NCI-H1436 (cell line): ENCODE measurements at regions not wholly inside any gene's neighbourhood (a gene's known extent, or its start where the extent isn't known, plus 50 kb on each side); places are given as distances from the start of the nearest gene placed in this dataset.

ENCODE experiments used
- DNase-seq: peaks from one replicate; lab custom pipeline; 2025; lab: John Stamatoyannopoulos, UW

- no peak for DNase-seq
Observed at GRCh38 chr13:24008679-24009078, 111.4 kb upstream of the C1QTNF9B start.

GRCh38 chr13:24011266-24011665, 114.0 kb upstream of the C1QTNF9B start:
- DNase-seq: no peak

- no peak for DNase-seq
Observed at GRCh38 chr13:24012648-24013047, 115.3 kb upstream of the C1QTNF9B start.

DNA sequence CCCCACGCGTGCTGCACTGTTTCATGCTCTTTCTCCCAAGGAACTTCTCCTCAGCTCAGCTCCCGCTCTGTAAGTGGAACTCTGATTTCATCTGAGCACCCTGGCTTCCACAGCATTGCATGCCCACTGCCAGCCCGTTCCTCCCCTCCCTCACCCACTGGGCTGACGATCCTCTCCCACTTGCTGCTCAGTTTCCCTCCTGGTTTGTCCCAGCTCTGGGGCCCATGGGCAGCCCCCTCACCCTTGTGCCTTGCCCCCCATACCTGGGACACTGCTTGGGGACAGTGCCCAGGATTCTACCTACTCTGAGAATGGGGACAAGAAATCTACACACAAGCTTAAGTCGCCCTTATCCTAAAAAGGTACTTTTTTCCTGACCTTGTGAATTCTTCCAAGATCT, 115.9 kb upstream of the C1QTNF9B start:
- DNase-seq: no peak

DNA sequence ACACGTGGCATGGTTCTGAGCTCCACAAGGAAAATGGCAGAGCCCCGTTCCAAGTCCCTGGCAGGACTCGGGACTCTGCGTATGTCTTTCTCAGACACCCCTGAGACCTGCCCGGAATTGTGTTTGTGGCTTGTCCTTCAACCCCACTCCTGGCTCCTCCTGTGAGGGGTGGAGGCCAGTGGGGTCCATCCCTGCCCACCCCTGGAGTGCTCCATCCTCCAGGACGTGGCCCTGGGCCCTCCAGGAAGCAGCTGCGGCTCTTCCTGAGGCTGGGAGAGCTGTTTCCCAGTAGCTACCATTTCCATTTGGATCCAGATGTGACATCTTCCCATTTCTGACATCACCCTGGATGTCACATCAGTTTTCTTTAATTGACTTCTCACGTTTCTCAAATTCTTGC, 118.7 kb upstream of the C1QTNF9B start:
- no peak for DNase-seq

- no peak for DNase-seq
Observed at GRCh38 chr13:24022568-24022967, 125.3 kb upstream of the C1QTNF9B start.

- no peak for DNase-seq
Observed at GRCh38 chr13:24023073-24023472, 125.8 kb upstream of the C1QTNF9B start.

DNA sequence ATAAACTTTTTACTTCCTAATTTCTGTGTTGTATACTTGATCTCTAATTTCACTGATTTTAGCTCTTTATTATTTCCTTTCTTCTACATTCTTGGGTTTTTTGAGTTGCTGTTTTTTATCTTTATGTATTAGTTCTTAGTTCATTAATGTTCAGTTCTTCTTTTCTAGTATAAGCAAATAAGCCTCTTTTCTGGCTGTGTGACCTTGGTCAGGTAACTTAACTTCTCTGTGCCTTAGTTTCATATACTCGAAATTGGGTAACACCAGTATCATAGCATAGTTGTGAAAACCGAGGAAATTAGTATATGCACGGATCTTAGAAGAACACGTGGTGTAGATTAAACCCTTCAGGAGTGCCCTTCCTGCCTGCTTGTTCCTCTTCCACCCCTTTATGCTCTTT, 130.2 kb upstream of the C1QTNF9B start:
- DNase-seq: no peak

DNA sequence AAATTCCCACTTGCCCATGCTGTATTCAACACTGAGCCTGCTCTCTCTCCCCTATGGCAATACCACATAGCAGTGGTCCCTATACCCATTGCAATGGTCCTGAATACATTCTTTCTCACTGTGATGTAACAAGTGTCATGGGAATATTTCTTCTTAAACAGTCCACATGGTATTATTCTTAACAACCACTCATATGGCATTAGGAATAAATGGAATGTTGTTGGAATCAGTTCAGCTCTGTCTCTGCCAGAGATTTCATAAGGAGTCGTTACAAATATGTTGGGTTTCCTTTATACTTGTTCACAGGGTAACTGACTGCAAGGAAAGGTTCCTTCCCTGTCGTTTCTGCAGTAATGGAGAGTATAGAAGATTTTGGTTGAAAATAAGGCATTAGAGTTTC, 128.3 kb upstream of the SPATA13 start:
- DNase-seq: no peak

DNA sequence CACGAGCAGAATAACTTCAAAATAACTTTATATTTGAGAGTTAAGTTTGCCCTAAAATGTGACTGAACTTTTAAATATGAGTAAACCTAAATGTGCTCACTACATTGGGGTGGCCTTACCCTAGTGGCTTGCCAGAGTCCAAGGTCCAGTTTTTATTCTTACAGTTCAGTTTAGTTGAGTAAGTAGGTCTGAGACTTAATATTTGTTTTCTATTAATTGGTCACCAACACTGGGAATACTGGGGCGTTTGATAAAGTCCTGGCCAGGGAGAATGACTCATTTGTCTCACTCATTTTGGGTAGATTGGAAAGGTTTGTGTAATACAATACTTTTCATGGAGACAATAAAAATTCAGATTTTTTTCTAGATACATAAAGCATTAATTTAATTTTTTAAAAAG, 127.8 kb upstream of the SPATA13 start:
- no peak for DNase-seq

DNA sequence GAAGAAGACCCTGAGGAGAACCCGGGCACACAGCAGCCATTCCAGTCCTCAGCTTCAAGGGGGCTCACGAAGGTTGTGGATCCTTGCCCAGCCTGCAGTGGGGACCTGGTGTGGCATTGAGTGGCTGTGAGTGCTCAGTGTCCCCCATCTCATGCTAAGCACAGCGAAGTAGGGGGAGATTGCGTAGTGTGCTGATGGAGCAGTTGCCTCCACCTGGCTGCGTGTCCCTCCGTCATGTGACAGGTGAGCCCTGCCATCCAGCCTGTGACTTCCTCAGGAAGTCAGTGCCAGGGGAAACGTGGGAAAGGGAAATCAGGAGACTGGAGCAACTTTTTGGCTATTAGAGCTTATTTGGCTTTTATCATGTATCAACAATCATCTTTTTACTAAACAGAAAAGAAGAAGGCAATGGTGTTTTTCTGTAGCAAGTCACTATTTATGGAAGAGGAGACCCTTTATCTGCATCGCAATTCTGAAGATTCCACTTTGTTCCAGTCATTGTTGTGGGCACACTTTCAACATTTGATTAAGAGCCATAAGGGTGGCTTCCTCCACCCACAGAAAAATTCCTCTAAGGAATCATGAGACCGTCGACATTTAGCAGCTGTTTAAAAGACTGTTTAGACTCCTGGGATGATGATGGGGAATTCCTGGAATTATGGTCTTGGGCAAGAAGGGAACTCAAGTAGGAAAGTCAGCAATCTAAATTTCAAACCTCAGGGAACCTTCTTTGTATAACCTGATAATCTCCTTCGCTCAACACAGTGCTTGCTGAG, 126.8 kb upstream of the SPATA13 start:
- no peak for DNase-seq

GRCh38 chr13:24035411-24035810, 125.1 kb upstream of the SPATA13 start:
- no peak for DNase-seq

DNA sequence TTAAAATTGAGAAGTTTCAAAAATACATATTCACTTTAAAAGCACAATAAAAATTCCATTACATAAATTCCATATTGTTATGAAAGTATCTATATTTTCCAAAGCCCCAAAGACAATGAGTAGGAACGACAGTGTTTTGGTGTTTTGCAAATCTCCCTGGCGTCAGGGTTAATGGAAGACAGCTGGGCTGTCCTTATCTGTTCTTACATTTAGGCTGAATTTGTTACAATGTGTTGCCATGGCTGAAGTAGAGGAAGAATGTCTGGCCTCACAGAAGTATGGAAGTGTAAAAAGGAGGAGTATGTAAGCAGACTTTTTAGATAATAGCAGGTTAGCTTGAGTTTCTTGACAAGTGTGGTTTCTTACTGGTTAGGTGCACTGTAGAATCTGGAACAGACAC, 124.4 kb upstream of the SPATA13 start:
- DNase-seq: no peak

GRCh38 chr13:24038405-24038804, 122.1 kb upstream of the SPATA13 start:
- no peak for DNase-seq

DNA sequence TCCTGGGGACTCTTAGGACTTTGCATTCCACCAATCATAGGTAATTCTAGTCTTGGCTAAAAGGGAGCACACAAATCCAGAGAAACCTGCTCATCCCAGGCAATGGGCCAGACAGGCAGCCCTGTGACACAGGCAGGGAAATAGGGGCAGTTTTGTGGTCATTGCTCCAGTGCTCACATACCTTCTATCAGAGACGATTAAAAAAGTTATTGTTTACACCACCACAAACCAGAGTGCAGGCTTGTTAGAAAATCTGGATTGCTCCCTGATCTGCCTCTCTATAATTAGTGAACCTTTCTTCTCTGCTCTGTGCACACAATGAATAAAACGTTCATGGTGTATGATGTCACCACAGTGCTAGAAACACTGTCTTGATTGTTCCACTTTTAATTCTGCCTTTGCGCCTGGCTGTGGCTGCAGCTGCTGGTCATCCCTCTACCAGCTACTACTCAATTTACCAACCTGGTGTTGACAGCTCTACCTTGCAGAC, 121.6 kb upstream of the SPATA13 start:
- peak; percentile 17 for DNase-seq

DNA sequence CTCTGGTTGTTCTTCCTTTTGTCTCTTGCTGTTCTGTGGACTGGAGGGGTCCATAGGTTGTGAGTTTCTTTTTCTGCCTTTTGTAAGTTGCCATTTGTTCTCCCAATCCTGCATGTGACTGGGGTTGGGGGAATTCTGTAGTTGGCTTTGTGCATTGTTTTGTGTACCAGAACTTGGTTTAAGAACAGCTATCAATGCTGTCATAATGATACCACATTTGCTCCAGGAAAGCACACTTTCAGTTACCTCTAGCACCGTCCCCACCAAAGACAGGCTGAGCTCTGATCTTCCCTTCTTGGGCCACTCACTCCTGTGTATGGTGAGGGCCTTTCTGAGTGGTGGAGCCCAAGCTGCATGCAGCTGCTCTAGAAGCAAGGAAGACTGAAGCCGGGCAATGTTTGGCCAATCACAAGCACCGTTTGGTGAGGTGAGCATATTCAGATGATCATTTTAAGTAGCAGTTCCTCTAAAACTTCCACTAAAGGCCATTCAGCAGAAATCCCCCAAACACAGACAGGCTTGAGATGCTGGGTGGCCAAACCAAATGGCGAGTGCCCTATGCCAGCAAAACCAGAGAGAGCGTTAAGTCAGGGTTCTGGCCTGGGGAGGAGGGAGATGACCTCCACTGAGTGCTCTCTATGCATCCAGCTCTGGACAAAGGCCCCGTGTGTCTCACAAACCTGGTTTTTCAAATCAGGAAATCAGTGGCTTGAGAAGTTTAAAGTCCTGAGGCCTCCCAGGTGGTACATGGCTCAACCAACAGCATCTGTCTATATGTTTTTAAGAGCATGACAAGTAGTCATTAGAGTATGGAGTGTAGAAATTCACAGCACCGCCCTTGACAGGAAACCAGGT, 120.7 kb upstream of the SPATA13 start:
- no peak for DNase-seq

- DNase-seq: no peak
Observed at GRCh38 chr13:24040835-24041234, 119.7 kb upstream of the SPATA13 start.

DNA sequence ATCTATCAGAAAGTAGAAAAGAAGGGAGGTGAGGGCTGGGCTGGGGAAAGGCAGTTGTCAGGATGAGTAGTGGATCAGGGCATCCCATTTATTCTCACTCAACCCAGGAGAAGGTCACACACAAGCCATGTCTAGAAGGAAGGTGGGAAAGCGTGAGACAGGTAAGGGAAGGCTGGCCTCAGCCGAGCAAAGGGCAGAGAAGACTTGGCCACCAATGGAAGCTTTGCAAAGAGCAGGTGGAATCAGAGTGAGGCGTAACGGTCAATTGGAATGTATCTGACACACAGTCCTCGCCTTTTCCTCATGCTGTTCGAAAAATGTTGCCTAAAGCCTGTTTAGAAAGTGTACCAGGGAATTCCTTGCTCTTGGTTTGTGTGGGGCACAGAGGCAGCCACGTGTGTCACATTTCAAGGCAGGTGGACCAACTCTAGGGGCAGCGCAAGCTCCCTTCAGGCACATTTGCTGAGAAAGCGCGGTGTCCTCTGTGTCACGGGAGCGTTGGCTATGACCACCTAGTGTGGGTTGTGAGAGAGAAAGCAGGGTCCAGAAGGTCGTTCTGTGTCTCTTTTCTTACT, 118.8 kb upstream of the SPATA13 start:
- no peak for DNase-seq

DNA sequence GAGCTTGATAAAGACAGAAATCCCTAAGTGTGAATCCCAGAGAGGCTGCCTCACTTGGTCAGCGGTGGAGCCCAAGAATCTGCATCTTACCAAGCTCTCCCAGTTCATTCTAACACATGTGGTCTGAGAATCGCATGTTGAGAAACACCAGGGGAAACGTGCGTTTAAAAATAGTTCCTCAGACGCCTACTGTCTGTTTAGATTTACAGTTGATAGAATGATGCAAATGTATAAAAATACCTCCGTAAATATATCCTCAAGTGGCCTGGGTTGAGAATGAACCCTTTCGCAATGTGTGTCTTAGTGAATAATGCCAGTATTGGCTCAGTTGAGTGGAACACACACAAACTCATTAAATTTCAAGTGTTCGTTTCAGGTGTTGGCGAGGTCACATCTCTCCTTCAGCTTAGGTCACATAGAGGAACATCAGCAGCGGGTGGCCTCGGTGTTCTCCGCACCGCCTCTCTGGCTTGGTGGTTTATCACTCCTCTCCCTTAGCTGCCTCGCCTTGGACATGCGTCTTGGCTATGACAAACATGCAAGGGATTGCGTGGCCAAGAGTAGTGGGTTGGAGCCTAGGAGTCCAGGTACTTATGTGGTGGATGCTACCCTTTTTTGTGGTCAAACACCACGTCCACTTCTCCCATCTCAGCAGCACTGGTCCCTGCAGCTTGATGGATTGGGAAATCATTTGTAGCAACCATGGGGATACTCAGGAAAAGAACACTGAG, 117.6 kb upstream of the SPATA13 start:
- DNase-seq: no peak

DNA sequence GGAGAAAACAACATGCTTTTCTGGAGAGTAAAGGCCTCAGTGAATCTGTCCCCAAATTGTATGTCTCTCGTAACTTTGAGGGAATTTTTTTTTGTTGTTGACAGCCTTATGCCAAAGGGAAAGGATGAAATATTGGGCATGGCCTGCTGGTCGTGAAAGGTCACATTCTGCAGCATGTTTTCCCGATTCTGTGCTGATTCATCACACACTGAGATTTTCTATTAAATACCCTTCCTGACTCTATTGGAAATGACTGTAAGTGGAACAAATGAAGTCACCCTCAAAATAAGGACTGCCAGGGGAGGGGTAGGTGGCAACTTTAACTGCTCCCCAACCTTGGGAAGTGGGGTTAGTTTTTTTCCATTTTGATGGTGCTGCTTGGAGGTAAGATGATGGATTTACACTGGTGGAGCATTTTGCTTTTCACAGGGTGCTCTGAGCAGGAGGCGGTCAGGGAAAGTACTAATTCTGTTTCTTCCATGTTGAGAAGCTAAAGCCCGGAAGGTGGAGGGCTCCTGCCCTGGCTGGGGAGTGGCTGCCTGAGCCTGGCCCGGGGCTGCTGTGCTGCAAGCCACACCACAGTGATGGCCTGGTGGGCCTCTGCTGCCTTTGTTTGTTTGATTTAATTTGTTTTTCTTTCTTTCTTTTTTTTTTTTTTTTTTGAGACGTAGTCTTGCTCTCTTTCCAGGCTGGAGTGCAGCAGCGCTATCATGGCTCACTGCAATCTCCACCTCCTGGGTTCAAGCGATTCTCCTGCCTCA, 116.8 kb upstream of the SPATA13 start:
- no peak for DNase-seq

DNA sequence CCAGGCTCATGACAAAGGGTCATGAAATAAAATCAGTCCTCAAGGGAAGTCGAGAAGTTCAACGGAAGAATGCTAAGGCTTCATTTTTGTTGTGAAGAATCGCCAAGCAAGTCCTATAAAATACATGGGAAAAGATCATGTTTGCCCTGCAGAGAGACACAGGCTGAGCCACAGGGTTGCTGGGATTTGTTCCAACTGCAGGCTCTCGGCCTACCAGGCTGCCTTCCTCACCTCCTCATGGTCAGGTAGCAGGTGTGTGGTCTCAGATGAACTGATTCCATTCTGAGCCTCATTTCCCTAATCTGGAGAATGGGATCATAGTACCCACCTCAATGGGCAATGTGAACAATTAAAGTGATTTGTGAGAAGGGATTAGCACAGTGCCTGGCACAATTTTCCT, 114.9 kb upstream of the SPATA13 start:
- DNase-seq: no peak
